ENCODE measurements at regions not wholly inside any gene's neighbourhood (a gene's known extent, or its start where the extent isn't known, plus 50 kb on each side); places are given as distances from the start of the nearest gene placed in this dataset.

DNA sequence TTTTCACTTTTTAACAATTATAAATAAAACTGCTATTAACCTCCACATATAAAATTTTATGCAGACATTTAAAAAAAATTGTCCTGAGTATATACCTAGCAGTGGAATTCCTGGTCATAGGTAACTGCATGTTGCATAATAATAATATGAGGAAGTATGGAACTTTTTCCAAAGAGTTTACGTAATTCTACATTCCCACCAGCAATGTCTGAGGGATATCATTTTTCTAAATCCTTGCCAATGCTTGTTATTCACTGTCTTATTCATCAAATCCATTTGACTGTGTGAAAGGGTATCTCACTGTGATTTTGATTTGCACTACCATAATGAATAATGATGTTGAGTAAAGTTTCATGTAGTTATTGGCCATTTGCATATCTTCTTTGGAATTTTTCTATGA is 393.8 kb downstream of the LRFN5 start:
- Histone ChIP-seq H3K4me3 (replicated peaks in 1 of 3; ENCODE audit: insufficient read depth in 1 of 3, low read depth in 1 of 3, low read length in 3 of 3) (no peak overlapping the region), H3K27me3 (ENCODE audit: control insufficient read depth in 2 of 2, insufficient read depth in 2 of 2, low read length in 2 of 2) (no peaks in the 10 kb centered on the region), H4K20me1 (replicated peaks; ENCODE audit: control insufficient read depth, extremely low read depth, insufficient read depth, low read length) (no peaks in the 10 kb centered on the region), H3K27ac (ENCODE audit: insufficient read depth, low read depth, low read length) (no peak overlapping the region), H3K79me2 (ENCODE audit: control insufficient read depth, insufficient read depth, low read length) (no peaks in the 10 kb centered on the region), H3K4me1 (ENCODE audit: control insufficient read depth, extremely low read depth, insufficient read depth, low read length) (no peaks in the 10 kb centered on the region), H3K9ac (replicated peaks; ENCODE audit: extremely low read depth, insufficient read depth, low read length) (no peak overlapping the region), H2AFZ (ENCODE audit: low read depth, low read length) (no peak overlapping the region), H3K9me3 (replicated peaks; ENCODE audit: control insufficient read depth, insufficient read depth, low read length) (no peaks in the 10 kb centered on the region), H3K9me1 (replicated peaks; ENCODE audit: control insufficient read depth, extremely low read depth, insufficient read depth, low read length) (no peaks in the 10 kb centered on the region), H3K4me2 (ENCODE audit: insufficient read depth, low read length) (no peak overlapping the region), H3K36me3 (ENCODE audit: control insufficient read depth in 2 of 2, extremely low read depth in 1 of 2, insufficient read depth in 2 of 2, low read length in 2 of 2) (no peaks in the 10 kb centered on the region)
- ChIA-PET POLR2A (no interaction called here), CTCF (no interaction called here)
- intact Hi-C loops (cut with micrococcal nuclease), result no loop called here
- DNase-seq (ENCODE audit: low read depth, low spot score), result no peak
- TF ChIP-seq, protein P1, sequence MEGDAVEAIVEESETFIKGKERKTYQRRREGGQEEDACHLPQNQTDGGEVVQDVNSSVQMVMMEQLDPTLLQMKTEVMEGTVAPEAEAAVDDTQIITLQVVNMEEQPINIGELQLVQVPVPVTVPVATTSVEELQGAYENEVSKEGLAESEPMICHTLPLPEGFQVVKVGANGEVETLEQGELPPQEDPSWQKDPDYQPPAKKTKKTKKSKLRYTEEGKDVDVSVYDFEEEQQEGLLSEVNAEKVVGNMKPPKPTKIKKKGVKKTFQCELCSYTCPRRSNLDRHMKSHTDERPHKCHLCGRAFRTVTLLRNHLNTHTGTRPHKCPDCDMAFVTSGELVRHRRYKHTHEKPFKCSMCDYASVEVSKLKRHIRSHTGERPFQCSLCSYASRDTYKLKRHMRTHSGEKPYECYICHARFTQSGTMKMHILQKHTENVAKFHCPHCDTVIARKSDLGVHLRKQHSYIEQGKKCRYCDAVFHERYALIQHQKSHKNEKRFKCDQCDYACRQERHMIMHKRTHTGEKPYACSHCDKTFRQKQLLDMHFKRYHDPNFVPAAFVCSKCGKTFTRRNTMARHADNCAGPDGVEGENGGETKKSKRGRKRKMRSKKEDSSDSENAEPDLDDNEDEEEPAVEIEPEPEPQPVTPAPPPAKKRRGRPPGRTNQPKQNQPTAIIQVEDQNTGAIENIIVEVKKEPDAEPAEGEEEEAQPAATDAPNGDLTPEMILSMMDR (IDR thresholded peaks at IDR 0.05; ENCODE audit: extremely low read depth in 1 of 2, insufficient read depth in 1 of 2, low read depth in 1 of 2, low read length in 2 of 2), result no peak
- TF ChIP-seq GATA2 (IDR thresholded peaks at IDR 0.05; ENCODE audit: insufficient read depth, insufficient read length, low read depth, low read length), result no peak
- no peak for TF ChIP-seq POLR2A (IDR thresholded peaks at IDR 0.05; ENCODE audit: low read depth, low read length)
- TF ChIP-seq JUN (IDR thresholded peaks at IDR 0.05; ENCODE audit: borderline replicate concordance, insufficient read depth, insufficient read length, low read depth), result no peak
- TF ChIP-seq, protein P2, sequence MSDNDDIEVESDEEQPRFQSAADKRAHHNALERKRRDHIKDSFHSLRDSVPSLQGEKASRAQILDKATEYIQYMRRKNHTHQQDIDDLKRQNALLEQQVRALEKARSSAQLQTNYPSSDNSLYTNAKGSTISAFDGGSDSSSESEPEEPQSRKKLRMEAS (IDR thresholded peaks at IDR 0.05; ENCODE audit: insufficient read depth, insufficient read length), result no peak
- no peak for TF ChIP-seq EZH2 (IDR thresholded peaks at IDR 0.05; ENCODE audit: borderline replicate concordance, low read depth, low read length, severe bottlenecking)
- no peak for TF ChIP-seq FOS (IDR thresholded peaks at IDR 0.05; ENCODE audit: borderline replicate concordance, insufficient read depth, low read length)
- no peak for TF ChIP-seq MYC (IDR thresholded peaks at IDR 0.05; ENCODE audit: low read depth, low read length)
- FAIRE-seq, result no peak
- no TSS peak for BruUV-seq (replicated peaks)
- dilution Hi-C loops (cut with MboI; ENCODE audit: extremely low pct_ligation_motif_present, low sequenced_read_pairs), result no loop called here

Measured in endothelial cell of umbilical vein (primary cell).